NCI-H2107 treated with DMSO at 0.1 percent for 48 hours (cell line): ENCODE measurements at regions not wholly inside any gene's neighbourhood (a gene's known extent, or its start where the extent isn't known, plus 50 kb on each side); places are given as distances from the start of the nearest gene placed in this dataset.

Source experiments
- DNase-seq: peaks from one replicate; lab custom pipeline; 2025; ENCODE audit not compliant: unreplicated experiment; lab: John Stamatoyannopoulos, UW

DNA sequence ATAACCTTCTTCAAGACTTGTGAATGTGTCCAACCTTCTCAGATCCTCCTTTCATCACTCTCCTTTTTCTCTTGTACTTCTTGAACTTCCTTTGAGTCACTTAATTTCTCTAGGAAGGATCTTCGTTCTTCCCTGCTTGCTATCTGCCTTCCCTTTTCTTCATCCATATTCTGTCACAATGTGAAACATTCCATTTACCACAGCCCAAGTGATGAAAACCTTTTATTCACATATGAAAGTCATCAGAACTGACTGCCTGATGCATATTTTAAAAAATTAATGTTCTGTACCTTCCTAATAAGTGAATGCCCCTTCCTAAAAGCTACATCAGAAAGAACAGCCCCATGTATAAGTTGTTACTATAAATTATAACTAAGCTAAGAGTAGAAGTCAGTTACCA lies 520.4 kb upstream of the LUZP2 start:
- no peak for DNase-seq

- DNase-seq, result no peak
These were observed 520.0 kb upstream of the LUZP2 start for GRCh38 chr11:23976841-23977271.

GRCh38 chr11:23988381-23989006 lies 508.4 kb upstream of the LUZP2 start:
- no peak for DNase-seq

- no peak for DNase-seq
These were observed 506.3 kb upstream of the LUZP2 start for GRCh38 chr11:23990346-23991164.

DNA sequence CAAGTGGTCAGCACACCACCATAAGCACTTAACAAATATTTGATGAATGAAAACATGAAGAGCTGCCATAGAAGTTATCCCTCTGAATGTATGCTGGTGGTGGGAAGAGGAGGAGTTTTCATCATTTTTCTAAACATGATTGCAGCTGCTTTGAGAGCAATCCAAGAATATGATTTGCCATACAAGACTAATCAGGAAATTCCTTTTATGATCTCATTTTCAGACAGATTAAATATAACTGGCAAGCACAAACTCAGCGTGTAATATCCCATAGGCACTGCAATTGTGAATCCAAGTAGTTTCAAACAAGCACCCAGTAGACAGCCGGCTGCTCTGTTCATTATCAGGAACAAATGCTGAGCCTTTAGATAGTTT lies 505.7 kb upstream of the LUZP2 start:
- DNase-seq, result no peak

GRCh38 chr11:23995891-23996290 lies 501.0 kb upstream of the LUZP2 start:
- no peak for DNase-seq

DNA sequence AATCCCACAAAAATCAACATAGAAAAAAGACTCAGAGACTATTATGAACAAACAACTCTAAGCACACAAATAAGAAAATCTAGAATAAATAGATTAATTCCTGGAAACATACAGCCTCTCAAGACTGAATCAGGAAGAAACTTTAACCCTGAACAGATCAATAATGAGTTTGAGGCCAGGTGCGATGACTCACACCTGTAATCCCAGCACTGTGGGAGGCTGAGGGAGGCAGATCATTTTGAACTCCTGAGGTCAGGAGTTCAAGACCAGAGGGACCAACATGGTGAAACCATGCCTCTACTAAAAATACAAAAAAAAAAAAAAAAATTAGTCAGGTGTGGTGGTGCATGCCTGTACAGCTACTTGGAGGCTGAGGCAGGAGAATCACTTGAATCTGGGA lies 499.5 kb upstream of the LUZP2 start:
- no peak for DNase-seq

- no peak for DNase-seq
These were observed 491.5 kb upstream of the LUZP2 start for GRCh38 chr11:24005202-24005876.

GRCh38 chr11:24043842-24044241 lies 453.0 kb upstream of the LUZP2 start:
- no peak for DNase-seq

GRCh38 chr11:24046731-24047130 lies 450.1 kb upstream of the LUZP2 start:
- DNase-seq, result no peak

GRCh38 chr11:24056051-24056450 lies 440.8 kb upstream of the LUZP2 start:
- no peak for DNase-seq

- DNase-seq, result no peak
These were observed 436.7 kb upstream of the LUZP2 start for GRCh38 chr11:24060125-24060524.

- DNase-seq, result no peak
These were observed 432.4 kb upstream of the LUZP2 start for GRCh38 chr11:24064309-24064903.

DNA sequence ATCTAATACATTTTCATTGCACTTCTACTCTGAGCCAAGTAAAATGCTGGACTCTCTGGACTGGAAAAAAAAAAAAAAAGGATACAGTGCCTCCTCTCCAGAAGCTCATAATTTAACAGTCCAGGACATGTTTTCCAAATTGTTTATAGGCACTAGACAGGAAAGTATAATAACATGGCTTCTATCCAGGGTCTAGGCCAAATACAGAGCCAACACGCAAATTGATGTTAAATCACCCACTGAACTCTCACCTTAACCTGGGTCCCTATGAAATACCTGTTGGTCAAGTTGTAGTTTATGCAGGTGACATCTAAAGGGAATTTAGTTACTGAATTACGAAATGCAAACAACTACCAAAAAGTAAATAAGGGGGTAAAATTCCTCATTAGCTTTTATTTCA lies 428.7 kb upstream of the LUZP2 start:
- DNase-seq, result no peak

GRCh38 chr11:24070435-24070834 lies 426.4 kb upstream of the LUZP2 start:
- no peak for DNase-seq

GRCh38 chr11:24078018-24078417 lies 418.8 kb upstream of the LUZP2 start:
- no peak for DNase-seq

- DNase-seq, result no peak
These were observed 414.6 kb upstream of the LUZP2 start for GRCh38 chr11:24082241-24082640.

DNA sequence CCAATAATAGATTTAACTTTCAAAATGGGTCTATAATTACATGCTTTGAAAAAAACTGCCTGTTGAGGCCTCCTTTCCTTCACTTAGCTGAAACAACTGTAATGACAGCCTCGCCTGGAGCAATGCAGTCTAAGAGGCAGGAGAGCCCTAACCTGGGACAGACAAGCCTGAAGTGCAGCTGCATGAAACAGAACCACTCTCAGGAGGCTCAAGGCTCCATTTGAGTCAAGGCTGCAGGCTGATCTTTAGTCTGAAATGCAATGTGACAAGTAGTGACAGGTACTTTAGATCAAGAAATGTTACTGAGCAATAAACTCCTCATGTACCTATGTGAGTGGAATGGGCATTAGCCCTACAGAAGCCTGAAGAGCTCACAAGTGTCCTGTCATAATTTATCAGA lies 414.0 kb upstream of the LUZP2 start:
- DNase-seq, result no peak

DNA sequence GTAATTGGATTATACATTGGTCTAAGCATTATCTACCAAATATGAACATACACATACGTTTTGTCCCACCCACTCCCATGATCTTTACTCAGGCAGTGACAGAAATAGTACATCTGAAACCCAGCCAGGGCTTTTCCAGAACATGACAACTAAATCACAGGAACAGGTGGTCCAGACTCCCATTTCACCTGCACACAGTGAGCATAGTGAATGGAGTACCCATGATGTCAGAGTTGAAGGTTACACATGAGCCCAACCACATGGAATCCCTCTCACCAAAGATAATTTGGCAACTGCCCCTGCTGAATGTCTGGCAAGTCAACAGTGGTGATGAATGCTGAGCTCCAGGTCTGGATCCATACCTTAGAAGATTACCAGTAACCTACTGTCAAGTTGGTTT lies 411.9 kb upstream of the LUZP2 start:
- DNase-seq, result no peak

DNA sequence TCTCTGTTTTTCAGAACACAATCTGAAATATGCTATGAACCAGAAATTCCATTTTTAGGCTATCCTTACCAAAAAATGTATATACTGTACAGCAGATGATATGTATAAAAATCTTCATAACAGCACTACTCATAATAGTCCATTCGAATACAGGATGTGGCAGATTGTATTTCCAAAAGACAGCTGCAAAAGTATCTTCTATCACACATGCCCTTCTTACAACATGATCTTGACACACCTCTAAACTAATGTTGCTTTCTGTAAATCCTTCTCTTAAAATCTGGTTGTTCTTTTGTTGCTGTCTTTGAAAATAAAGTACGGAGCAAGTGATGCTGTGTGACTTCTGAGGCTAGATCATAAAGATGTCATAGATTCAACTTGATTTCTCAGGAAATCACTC lies 409.9 kb upstream of the LUZP2 start:
- no peak for DNase-seq

- no peak for DNase-seq
These were observed 405.3 kb upstream of the LUZP2 start for GRCh38 chr11:24091594-24091993.

DNA sequence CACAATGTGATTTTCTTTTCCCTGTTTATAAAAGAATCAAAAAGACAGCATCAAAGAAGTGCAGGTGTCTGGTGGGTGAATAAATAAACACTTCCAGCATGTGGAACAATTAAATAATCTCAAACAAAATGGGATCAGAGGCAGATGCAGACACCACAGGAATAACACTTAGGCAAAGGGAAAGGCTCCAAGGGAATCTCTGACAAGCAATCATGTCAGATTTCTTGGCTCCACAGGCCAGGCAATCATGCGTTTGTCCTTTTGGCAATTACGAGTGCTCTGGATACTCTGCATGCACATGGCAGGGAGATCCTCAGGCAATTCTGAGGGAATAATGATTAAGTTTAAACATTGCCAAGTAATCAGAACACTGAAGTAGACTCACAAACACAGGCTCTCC lies 403.5 kb upstream of the LUZP2 start:
- no peak for DNase-seq
